ENCODE measurements at regions not wholly inside any gene's neighbourhood (a gene's known extent, or its start where the extent isn't known, plus 50 kb on each side); places are given as distances from the start of the nearest gene placed in this dataset.

- DNase-seq (ENCODE audit: low read depth in 4 of 6, low spot score in 6 of 6), result no peak
- no peaks in the 10 kb centered on the region for H3K27me3 ChIP-seq (ENCODE audit: control insufficient read depth, insufficient read depth, low read length)
- WGBS (ENCODE audit: insufficient coverage), result 34% methylated on average over 5 of the region's 7 CpGs
- no peaks in the 10 kb centered on the region for H3K36me3 ChIP-seq (ENCODE audit: control insufficient read depth, insufficient read depth, low read length)
- H3K4me1 ChIP-seq (ENCODE audit: control insufficient read depth, insufficient read depth, low read length), result peaks cover 1% of the 10 kb centered on the region
- no peak overlapping the region for H3K27ac ChIP-seq (ENCODE audit: low read depth, low read length)
- no peaks in the 10 kb centered on the region for H3K9me3 ChIP-seq (ENCODE audit: control insufficient read depth, insufficient read depth, low read length)
- no peak overlapping the region for H3K4me3 ChIP-seq (ENCODE audit: low read depth, low read length)
These were observed 697.5 kb downstream of the SEMA5A start for GRCh38 chr5:8848366-8848765.

- Histone ChIP-seq H3K9me3 (ENCODE audit: control insufficient read depth, insufficient read depth, low read length) (peaks cover 1% of the 10 kb centered on the region), H3K27ac (ENCODE audit: low read depth, low read length) (no peak overlapping the region), H3K4me3 (ENCODE audit: low read depth, low read length) (no peak overlapping the region), H3K27me3 (ENCODE audit: control insufficient read depth, insufficient read depth, low read length) (no peaks in the 10 kb centered on the region), H3K4me1 (ENCODE audit: control insufficient read depth, insufficient read depth, low read length) (no peaks in the 10 kb centered on the region), H3K36me3 (ENCODE audit: control insufficient read depth, insufficient read depth, low read length) (no peaks in the 10 kb centered on the region)
- 82% methylated on average over 2 of the region's 3 CpGs for WGBS (ENCODE audit: insufficient coverage)
- DNase-seq (ENCODE audit: low read depth in 4 of 6, low spot score in 6 of 6), result no peak
These were observed 696.8 kb downstream of the SEMA5A start for GRCh38 chr5:8848997-8849594.

- Histone ChIP-seq H3K27ac (ENCODE audit: low read depth, low read length) (no peak overlapping the region), H3K4me3 (ENCODE audit: low read depth, low read length) (no peak overlapping the region), H3K9me3 (ENCODE audit: control insufficient read depth, insufficient read depth, low read length) (peaks cover 1% of the 10 kb centered on the region), H3K36me3 (ENCODE audit: control insufficient read depth, insufficient read depth, low read length) (no peaks in the 10 kb centered on the region), H3K27me3 (ENCODE audit: control insufficient read depth, insufficient read depth, low read length) (no peaks in the 10 kb centered on the region), H3K4me1 (ENCODE audit: control insufficient read depth, insufficient read depth, low read length) (no peaks in the 10 kb centered on the region)
- no peak for DNase-seq (ENCODE audit: low read depth in 4 of 6, low spot score in 6 of 6)
- no CpG with 5 or more reads among the region's 2 CpGs for WGBS (ENCODE audit: insufficient coverage)
These were observed 694.8 kb downstream of the SEMA5A start for GRCh38 chr5:8851101-8851500.

GRCh38 chr5:8857051-8857450, 688.8 kb downstream of the SEMA5A start:
- H3K4me3 ChIP-seq (ENCODE audit: low read depth, low read length), result no peak overlapping the region
- no peaks in the 10 kb centered on the region for H3K27me3 ChIP-seq (ENCODE audit: control insufficient read depth, insufficient read depth, low read length)
- no peak overlapping the region for H3K27ac ChIP-seq (ENCODE audit: low read depth, low read length)
- no peak for DNase-seq (ENCODE audit: low read depth in 4 of 6, low spot score in 6 of 6)
- WGBS (ENCODE audit: insufficient coverage), result 100% methylated on average over 1 of the region's 2 CpGs
- H3K4me1 ChIP-seq (ENCODE audit: control insufficient read depth, insufficient read depth, low read length), result no peaks in the 10 kb centered on the region
- H3K36me3 ChIP-seq (ENCODE audit: control insufficient read depth, insufficient read depth, low read length), result no peaks in the 10 kb centered on the region
- H3K9me3 ChIP-seq (ENCODE audit: control insufficient read depth, insufficient read depth, low read length), result peaks cover 1% of the 10 kb centered on the region

GRCh38 chr5:8861764-8862163, 684.1 kb downstream of the SEMA5A start:
- H3K27ac ChIP-seq (ENCODE audit: low read depth, low read length), result no peak overlapping the region
- H3K9me3 ChIP-seq (ENCODE audit: control insufficient read depth, insufficient read depth, low read length), result no peaks in the 10 kb centered on the region
- H3K4me1 ChIP-seq (ENCODE audit: control insufficient read depth, insufficient read depth, low read length), result peaks cover 4% of the 10 kb centered on the region
- H3K4me3 ChIP-seq (ENCODE audit: low read depth, low read length), result no peak overlapping the region
- H3K27me3 ChIP-seq (ENCODE audit: control insufficient read depth, insufficient read depth, low read length), result no peaks in the 10 kb centered on the region
- 79% methylated on average over 3 of the region's 5 CpGs for WGBS (ENCODE audit: insufficient coverage)
- DNase-seq (ENCODE audit: low read depth in 4 of 6, low spot score in 6 of 6), result no peak
- no peaks in the 10 kb centered on the region for H3K36me3 ChIP-seq (ENCODE audit: control insufficient read depth, insufficient read depth, low read length)

- DNase-seq (ENCODE audit: low read depth in 4 of 6, low spot score in 6 of 6), result no peak
- Histone ChIP-seq H3K27ac (ENCODE audit: low read depth, low read length) (no peak overlapping the region), H3K27me3 (ENCODE audit: control insufficient read depth, insufficient read depth, low read length) (no peaks in the 10 kb centered on the region), H3K36me3 (ENCODE audit: control insufficient read depth, insufficient read depth, low read length) (no peaks in the 10 kb centered on the region), H3K4me3 (ENCODE audit: low read depth, low read length) (no peak overlapping the region), H3K4me1 (ENCODE audit: control insufficient read depth, insufficient read depth, low read length) (peaks cover 4% of the 10 kb centered on the region), H3K9me3 (ENCODE audit: control insufficient read depth, insufficient read depth, low read length) (no peaks in the 10 kb centered on the region)
- WGBS (ENCODE audit: insufficient coverage), result 93% methylated on average over 2 of the region's 4 CpGs
These were observed 681.8 kb downstream of the SEMA5A start for GRCh38 chr5:8864053-8864452.

- Histone ChIP-seq H3K4me1 (ENCODE audit: control insufficient read depth, insufficient read depth, low read length) (peaks cover 4% of the 10 kb centered on the region), H3K27me3 (ENCODE audit: control insufficient read depth, insufficient read depth, low read length) (no peaks in the 10 kb centered on the region), H3K27ac (ENCODE audit: low read depth, low read length) (no peak overlapping the region), H3K36me3 (ENCODE audit: control insufficient read depth, insufficient read depth, low read length) (no peaks in the 10 kb centered on the region), H3K9me3 (ENCODE audit: control insufficient read depth, insufficient read depth, low read length) (no peaks in the 10 kb centered on the region), H3K4me3 (ENCODE audit: low read depth, low read length) (no peak overlapping the region)
- DNase-seq (ENCODE audit: low read depth in 4 of 6, low spot score in 6 of 6), result peak in 2 of 6 donors; percentile 25 to 48
- 28% methylated on average over 3 of the region's 5 CpGs for WGBS (ENCODE audit: insufficient coverage)
These were observed 680.6 kb downstream of the SEMA5A start for GRCh38 chr5:8865266-8865665.

GRCh38 chr5:8865686-8866374, 680.0 kb downstream of the SEMA5A start:
- H3K27ac ChIP-seq (ENCODE audit: low read depth, low read length), result no peak overlapping the region
- 60% methylated on average over 2 of the region's 7 CpGs for WGBS (ENCODE audit: insufficient coverage)
- H3K9me3 ChIP-seq (ENCODE audit: control insufficient read depth, insufficient read depth, low read length), result no peaks in the 10 kb centered on the region
- H3K27me3 ChIP-seq (ENCODE audit: control insufficient read depth, insufficient read depth, low read length), result no peaks in the 10 kb centered on the region
- DNase-seq (ENCODE audit: low read depth in 4 of 6, low spot score in 6 of 6), result peak in 2 of 6 donors; percentile 4 to 38
- no peaks in the 10 kb centered on the region for H3K36me3 ChIP-seq (ENCODE audit: control insufficient read depth, insufficient read depth, low read length)
- peaks cover 4% of the 10 kb centered on the region for H3K4me1 ChIP-seq (ENCODE audit: control insufficient read depth, insufficient read depth, low read length)
- H3K4me3 ChIP-seq (ENCODE audit: low read depth, low read length), result no peak overlapping the region

- no peaks in the 10 kb centered on the region for H3K36me3 ChIP-seq (ENCODE audit: control insufficient read depth, insufficient read depth, low read length)
- no peak for DNase-seq (ENCODE audit: low read depth in 4 of 6, low spot score in 6 of 6)
- no peak overlapping the region for H3K4me3 ChIP-seq (ENCODE audit: low read depth, low read length)
- H3K27ac ChIP-seq (ENCODE audit: low read depth, low read length), result no peak overlapping the region
- peaks cover 4% of the 10 kb centered on the region for H3K4me1 ChIP-seq (ENCODE audit: control insufficient read depth, insufficient read depth, low read length)
- no peaks in the 10 kb centered on the region for H3K27me3 ChIP-seq (ENCODE audit: control insufficient read depth, insufficient read depth, low read length)
- H3K9me3 ChIP-seq (ENCODE audit: control insufficient read depth, insufficient read depth, low read length), result no peaks in the 10 kb centered on the region
- WGBS (ENCODE audit: insufficient coverage), result no CpG with 5 or more reads among the region's 1 CpG
These were observed 677.6 kb downstream of the SEMA5A start for GRCh38 chr5:8868283-8868682.

- DNase-seq (ENCODE audit: low read depth in 4 of 6, low spot score in 6 of 6), result peak in 1 of 6 donors; percentile 39
- 50% methylated on average over 9 of the region's 12 CpGs for WGBS (ENCODE audit: insufficient coverage)
- Histone ChIP-seq H3K27me3 (ENCODE audit: control insufficient read depth, insufficient read depth, low read length) (no peaks in the 10 kb centered on the region), H3K27ac (ENCODE audit: low read depth, low read length) (no peak overlapping the region), H3K36me3 (ENCODE audit: control insufficient read depth, insufficient read depth, low read length) (no peaks in the 10 kb centered on the region), H3K9me3 (ENCODE audit: control insufficient read depth, insufficient read depth, low read length) (no peaks in the 10 kb centered on the region), H3K4me3 (ENCODE audit: low read depth, low read length) (no peak overlapping the region), H3K4me1 (ENCODE audit: control insufficient read depth, insufficient read depth, low read length) (peaks cover 4% of the 10 kb centered on the region)
These were observed 675.9 kb downstream of the SEMA5A start for GRCh38 chr5:8869932-8870331.

Data from spinal cord (tissue), 9 donors.